HepG2 (cell line): ENCODE measurements at regions not wholly inside any gene's neighbourhood (a gene's known extent, or its start where the extent isn't known, plus 50 kb on each side); places are given as distances from the start of the nearest gene placed in this dataset.

ENCODE experiments used
- CBX2 ChIP-seq, 2 experiments: fragments of 200-600 bp in 1 of 2; sonication (generic); formaldehyde crosslinking in 1 of 2; IDR thresholded peaks; 2 replicates each; pipeline versions ENCODE4 v1.7.0 to v1.8.1; 2018 to 2022; ENCODE audit warnings: low read depth in 2 of 2, low read length in 1 of 2, mild to moderate bottlenecking in 1 of 2, missing genetic modification reagents in 1 of 2
- CREB1 ChIP-seq, 2 experiments: fragments of 450-650 bp in 1 of 2; IDR thresholded peaks; 2 replicates each; pipeline ENCODE4 v1.6.1; 2016 to 2017; ENCODE audit warnings: control low read depth in 1 of 2, mild to moderate bottlenecking in 1 of 2, missing compliant biosample characterization in 1 of 2, missing genetic modification characterization in 1 of 2
- MATR3 ChIP-seq: sonication (generic); formaldehyde crosslinking; IDR thresholded peaks from 2 replicates; pipeline ENCODE4 v1.4.0; 2020; ENCODE audit warnings: missing genetic modification reagents
- ZNF143 ChIP-seq: sonication (generic); formaldehyde crosslinking; IDR thresholded peaks from 2 replicates; pipeline ENCODE4 v1.4.0; 2020; ENCODE audit warnings: missing genetic modification reagents
- ZNF33A ChIP-seq: sonication (generic); formaldehyde crosslinking; IDR thresholded peaks from 2 replicates; pipeline ENCODE4 v1.5.1; 2020; ENCODE audit warnings: missing genetic modification reagents, mild to moderate bottlenecking, moderate library complexity, borderline replicate concordance
- ZNF703 ChIP-seq: sonication (generic); formaldehyde crosslinking; IDR thresholded peaks from 2 replicates; pipeline ENCODE4 v1.5.1; 2020; ENCODE audit warnings: missing genetic modification reagents, mild to moderate bottlenecking, moderate library complexity, borderline replicate concordance
- ZNF75D ChIP-seq: sonication (generic); formaldehyde crosslinking; IDR thresholded peaks from 2 replicates; pipeline ENCODE4 v1.8.1; 2023; ENCODE audit warnings: missing genetic modification reagents, mild to moderate bottlenecking, borderline replicate concordance
- TF ChIP-seq, protein P1 (sequence below), 2 experiments: fragments of 450-650 bp in 1 of 2; sonication (generic) in 1 of 2; formaldehyde crosslinking in 1 of 2; IDR thresholded peaks; 2 replicates each; pipeline versions ENCODE4 v1.6.1 to v1.8.0; 2016 to 2022; ENCODE audit warnings: antibody characterized with exemption in 1 of 2, mild to moderate bottlenecking in 1 of 2, missing genetic modification reagents in 1 of 2
- TF ChIP-seq, protein P2 (sequence below): sonication (generic); formaldehyde crosslinking; IDR thresholded peaks from 2 replicates; pipeline ENCODE4 v1.4.0; 2020; ENCODE audit warnings: missing genetic modification reagents, low read depth, mild to moderate bottlenecking, borderline replicate concordance
- TF ChIP-seq, protein P3 (sequence below): IDR thresholded peaks from 2 replicates; pipeline ENCODE4 v1.6.1; 2016

DNA sequence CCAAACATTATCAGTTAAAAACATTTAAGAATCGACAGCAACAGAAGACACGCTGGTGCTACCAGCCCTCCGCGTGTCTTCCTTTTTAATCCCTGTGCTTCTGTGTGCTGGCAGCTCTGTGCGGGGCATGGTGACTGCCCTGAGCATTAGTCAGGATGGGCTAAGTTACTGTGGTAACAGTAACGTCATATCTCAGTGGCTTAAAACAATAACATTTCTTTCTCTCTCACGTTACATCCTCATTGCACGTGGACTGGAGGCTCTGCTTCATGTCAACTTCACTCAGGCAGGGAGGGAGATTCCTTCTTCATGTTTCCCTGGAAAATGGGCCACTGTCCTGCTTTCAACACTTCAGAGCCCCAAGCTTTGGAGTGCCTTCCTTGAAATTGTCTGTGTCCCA, 378.5 kb downstream of the CCSER2 start (continued):
- TF ChIP-seq, protein P1, sequence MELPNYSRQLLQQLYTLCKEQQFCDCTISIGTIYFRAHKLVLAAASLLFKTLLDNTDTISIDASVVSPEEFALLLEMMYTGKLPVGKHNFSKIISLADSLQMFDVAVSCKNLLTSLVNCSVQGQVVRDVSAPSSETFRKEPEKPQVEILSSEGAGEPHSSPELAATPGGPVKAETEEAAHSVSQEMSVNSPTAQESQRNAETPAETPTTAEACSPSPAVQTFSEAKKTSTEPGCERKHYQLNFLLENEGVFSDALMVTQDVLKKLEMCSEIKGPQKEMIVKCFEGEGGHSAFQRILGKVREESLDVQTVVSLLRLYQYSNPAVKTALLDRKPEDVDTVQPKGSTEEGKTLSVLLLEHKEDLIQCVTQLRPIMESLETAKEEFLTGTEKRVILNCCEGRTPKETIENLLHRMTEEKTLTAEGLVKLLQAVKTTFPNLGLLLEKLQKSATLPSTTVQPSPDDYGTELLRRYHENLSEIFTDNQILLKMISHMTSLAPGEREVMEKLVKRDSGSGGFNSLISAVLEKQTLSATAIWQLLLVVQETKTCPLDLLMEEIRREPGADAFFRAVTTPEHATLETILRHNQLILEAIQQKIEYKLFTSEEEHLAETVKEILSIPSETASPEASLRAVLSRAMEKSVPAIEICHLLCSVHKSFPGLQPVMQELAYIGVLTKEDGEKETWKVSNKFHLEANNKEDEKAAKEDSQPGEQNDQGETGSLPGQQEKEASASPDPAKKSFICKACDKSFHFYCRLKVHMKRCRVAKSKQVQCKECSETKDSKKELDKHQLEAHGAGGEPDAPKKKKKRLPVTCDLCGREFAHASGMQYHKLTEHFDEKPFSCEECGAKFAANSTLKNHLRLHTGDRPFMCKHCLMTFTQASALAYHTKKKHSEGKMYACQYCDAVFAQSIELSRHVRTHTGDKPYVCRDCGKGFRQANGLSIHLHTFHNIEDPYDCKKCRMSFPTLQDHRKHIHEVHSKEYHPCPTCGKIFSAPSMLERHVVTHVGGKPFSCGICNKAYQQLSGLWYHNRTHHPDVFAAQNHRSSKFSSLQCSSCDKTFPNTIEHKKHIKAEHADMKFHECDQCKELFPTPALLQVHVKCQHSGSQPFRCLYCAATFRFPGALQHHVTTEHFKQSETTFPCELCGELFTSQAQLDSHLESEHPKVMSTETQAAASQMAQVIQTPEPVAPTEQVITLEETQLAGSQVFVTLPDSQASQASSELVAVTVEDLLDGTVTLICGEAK (IDR thresholded peaks at IDR 0.05) = no peak
- TF ChIP-seq, protein P1 (CRISPR knock-in tag; IDR thresholded peaks at IDR 0.05) = no peak
- TF ChIP-seq CREB1 (IDR thresholded peaks at IDR 0.05) = no peak
- no peak for TF ChIP-seq CREB1 (CRISPR knock-in tag; IDR thresholded peaks at IDR 0.05)
- TF ChIP-seq, protein P2, sequence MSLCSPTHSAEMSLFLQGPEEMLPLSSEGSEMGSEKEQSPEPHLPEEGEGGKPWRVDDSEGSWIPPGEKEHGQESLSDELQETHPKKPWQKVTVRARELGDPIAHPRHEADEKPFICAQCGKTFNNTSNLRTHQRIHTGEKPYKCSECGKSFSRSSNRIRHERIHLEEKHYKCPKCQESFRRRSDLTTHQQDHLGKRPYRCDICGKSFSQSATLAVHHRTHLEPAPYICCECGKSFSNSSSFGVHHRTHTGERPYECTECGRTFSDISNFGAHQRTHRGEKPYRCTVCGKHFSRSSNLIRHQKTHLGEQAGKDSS (CRISPR knock-in tag) = no peak
- TF ChIP-seq ZNF143 (CRISPR knock-in tag) = no peak
- TF ChIP-seq CBX2 (IDR thresholded peaks at IDR 0.05; ENCODE audit: low read depth, low read length) = no peak
- TF ChIP-seq CBX2 (CRISPR knock-in tag; IDR thresholded peaks at IDR 0.05; ENCODE audit: low read depth) = no peak
- TF ChIP-seq ZNF75D (CRISPR knock-in tag) = no peak
- no peak for TF ChIP-seq ZNF703 (CRISPR knock-in tag)
- TF ChIP-seq ZNF33A = no peak
- no peak for TF ChIP-seq MATR3 (CRISPR knock-in tag)
- TF ChIP-seq, protein P3, sequence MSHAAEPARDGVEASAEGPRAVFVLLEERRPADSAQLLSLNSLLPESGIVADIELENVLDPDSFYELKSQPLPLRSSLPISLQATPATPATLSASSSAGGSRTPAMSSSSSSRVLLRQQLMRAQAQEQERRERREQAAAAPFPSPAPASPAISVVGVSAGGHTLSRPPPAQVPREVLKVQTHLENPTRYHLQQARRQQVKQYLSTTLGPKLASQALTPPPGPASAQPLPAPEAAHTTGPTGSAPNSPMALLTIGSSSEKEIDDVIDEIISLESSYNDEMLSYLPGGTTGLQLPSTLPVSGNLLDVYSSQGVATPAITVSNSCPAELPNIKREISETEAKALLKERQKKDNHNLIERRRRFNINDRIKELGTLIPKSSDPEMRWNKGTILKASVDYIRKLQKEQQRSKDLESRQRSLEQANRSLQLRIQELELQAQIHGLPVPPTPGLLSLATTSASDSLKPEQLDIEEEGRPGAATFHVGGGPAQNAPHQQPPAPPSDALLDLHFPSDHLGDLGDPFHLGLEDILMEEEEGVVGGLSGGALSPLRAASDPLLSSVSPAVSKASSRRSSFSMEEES (CRISPR knock-in tag) = no peak
